Right lobe of liver (tissue), 4 donors: ENCODE measurements at regions not wholly inside any gene's neighbourhood (a gene's known extent, or its start where the extent isn't known, plus 50 kb on each side); places are given as distances from the start of the nearest gene placed in this dataset.
"Not testable (repeated sequence)": the region's sequence is repeated elsewhere in the genome, so short reads cannot be mapped to it uniquely, and the experiment has no call there.

Experiments
- CTCF ChIP-seq, 4 donors: fragments of 200-600 bp in 3 of 4; fragments of 450-650 bp in 1 of 4; IDR thresholded peaks; one replicate each; pipeline versions ENCODE4 v1.5.1 to v1.8.0; 2016 to 2022; ENCODE audit warnings: antibody characterized with exemption in 4 of 4, mild to moderate bottlenecking in 2 of 4
- POLR2A ChIP-seq: fragments of 450-650 bp; IDR thresholded peaks from one replicate; pipeline ENCODE4 v1.6.1; 2017; ENCODE audit warnings: antibody characterized with exemption, mild to moderate bottlenecking
- donor health status: DM: no; HTN: no; CAD: no.
- donor health status: DM: no; HTN: no; CAD: no.
- donor health status: DM: no; HTN: yes; CAD: no.

DNA sequence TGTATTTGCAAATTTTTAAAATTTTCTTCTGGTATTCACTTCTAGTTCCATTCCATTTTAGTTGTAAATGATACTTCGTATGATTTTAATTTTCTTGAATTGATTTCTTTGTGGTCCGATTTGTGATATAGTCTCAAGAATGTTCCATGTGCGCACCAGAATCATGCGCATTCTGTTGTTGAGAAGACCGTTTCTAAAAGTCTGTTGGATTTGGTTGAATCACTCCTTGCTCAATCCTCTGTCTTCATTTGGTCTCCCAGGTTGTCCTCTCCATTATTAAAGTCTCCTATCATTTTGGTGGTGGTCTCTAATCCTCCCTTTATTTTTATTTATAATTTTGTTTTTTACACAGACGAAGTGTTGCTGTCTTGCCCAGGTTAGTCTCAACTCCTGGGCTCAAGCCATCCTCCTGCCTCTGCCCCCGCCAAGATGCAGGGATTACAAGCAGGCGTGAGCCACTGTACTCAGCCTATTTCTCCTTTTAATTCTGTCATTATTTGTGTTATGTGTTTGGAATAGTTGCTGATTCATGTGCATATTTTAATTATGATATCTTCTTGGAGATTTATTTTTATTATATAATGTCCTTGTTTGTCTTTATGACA is 1490.8 kb downstream of the FOXD4L5 start:
- not testable (repeated sequence) for TF ChIP-seq CTCF (IDR thresholded peaks at IDR 0.05); POLR2A
